Endothelial cell of umbilical vein (primary cell): ENCODE measurements at regions not wholly inside any gene's neighbourhood (a gene's known extent, or its start where the extent isn't known, plus 50 kb on each side); places are given as distances from the start of the nearest gene placed in this dataset.

Experiments used
- CTCF ChIP-seq, 2 donors: IDR thresholded peaks; 1 replicate in 1 of 2; 2 replicates in 1 of 2; pipeline ENCODE4 v1.5.1; 2011; ENCODE audit warnings: low read length in 2 of 2, mild to moderate bottlenecking in 2 of 2, moderate library complexity in 2 of 2, control low read depth in 1 of 2, inconsistent platforms in 1 of 2, low read depth in 1 of 2; ENCODE audit not compliant: insufficient read depth in 1 of 2; ENCODE audit errors: extremely low read depth in 1 of 2
- EZH2 ChIP-seq: IDR thresholded peaks from 2 replicates; pipeline ENCODE4 v1.6.1; 2012; ENCODE audit warnings: borderline replicate concordance, low read depth, mild to moderate bottlenecking, moderate library complexity, low read length, inconsistent platforms; ENCODE audit not compliant: severe bottlenecking
- JUN ChIP-seq: IDR thresholded peaks from 2 replicates; pipeline ENCODE4 v1.6.1; 2011; ENCODE audit warnings: borderline replicate concordance, low read depth; ENCODE audit not compliant: insufficient read length, insufficient read depth
- MYC ChIP-seq: IDR thresholded peaks from one replicate; pipeline ENCODE4 v1.6.1; 2011; ENCODE audit warnings: mild to moderate bottlenecking, low read depth, low read length

GRCh38 chr12:108016022-108016564 lies 113.0 kb upstream of the WSCD2 start:
- no peak for TF ChIP-seq JUN
- no peak for TF ChIP-seq CTCF (IDR thresholded peaks at IDR 0.05; ENCODE audit: extremely low read depth in 1 of 2, insufficient read depth in 1 of 2, low read depth in 1 of 2, low read length in 2 of 2)
- no peak for TF ChIP-seq MYC
- TF ChIP-seq EZH2 = no peak
